Uterus (tissue), 2 donors: ENCODE measurements at regions not wholly inside any gene's neighbourhood (a gene's known extent, or its start where the extent isn't known, plus 50 kb on each side); places are given as distances from the start of the nearest gene placed in this dataset.

Source experiments
- CTCF ChIP-seq, 4 experiments: fragments of 200-600 bp in 2 of 4; fragments of 450-650 bp in 2 of 4; sonication (generic) in 2 of 4; IDR thresholded peaks; one replicate each; pipeline ENCODE4 v1.5.1; 2016 to 2019; ENCODE audit warnings: antibody characterized with exemption in 4 of 4, mild to moderate bottlenecking in 2 of 4, moderate library complexity in 1 of 4
- POLR2A ChIP-seq, 2 donors: fragments of 450-650 bp; IDR thresholded peaks; one replicate each; pipeline ENCODE4 v1.6.1; 2016; ENCODE audit warnings: antibody characterized with exemption in 2 of 2, mild to moderate bottlenecking in 1 of 2, moderate library complexity in 1 of 2

- TF ChIP-seq CTCF (IDR thresholded peaks at IDR 0.05) (no peak), POLR2A (IDR thresholded peaks at IDR 0.05) (no peak)
These were observed 471.3 kb upstream of the AUTS2 start for GRCh38 chr7:69126896-69127479.
